HG02852 (cell line): ENCODE measurements at regions not wholly inside any gene's neighbourhood (a gene's known extent, or its start where the extent isn't known, plus 50 kb on each side); places are given as distances from the start of the nearest gene placed in this dataset.

Experiments
- ATAC-seq: cut with Tn5 transposase; IDR thresholded peaks from one replicate; pipeline ENCODE4 v1.9.1; 2021; ENCODE audit warnings: mild to moderate bottlenecking, moderate library complexity; ENCODE audit not compliant: unreplicated experiment

DNA sequence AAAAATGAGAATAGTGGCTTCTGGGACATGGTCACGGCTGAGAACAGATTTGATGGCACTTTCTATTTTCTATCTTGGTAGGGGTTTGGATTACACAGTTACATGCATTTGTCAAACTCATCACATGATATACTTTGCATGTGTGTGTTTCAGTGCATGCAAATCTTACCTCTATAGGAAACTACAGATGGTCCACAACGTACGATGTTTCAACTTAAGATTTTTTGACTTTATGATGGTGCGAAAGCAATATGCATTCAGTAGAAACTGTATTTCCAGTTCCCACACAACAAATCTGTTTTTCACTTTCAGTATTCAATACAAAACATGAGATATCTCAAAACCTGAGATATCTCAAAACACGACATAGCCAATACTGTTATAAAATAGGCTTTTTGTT is 231.8 kb upstream of the SPTLC3 start:
- ATAC-seq, result no peak

DNA sequence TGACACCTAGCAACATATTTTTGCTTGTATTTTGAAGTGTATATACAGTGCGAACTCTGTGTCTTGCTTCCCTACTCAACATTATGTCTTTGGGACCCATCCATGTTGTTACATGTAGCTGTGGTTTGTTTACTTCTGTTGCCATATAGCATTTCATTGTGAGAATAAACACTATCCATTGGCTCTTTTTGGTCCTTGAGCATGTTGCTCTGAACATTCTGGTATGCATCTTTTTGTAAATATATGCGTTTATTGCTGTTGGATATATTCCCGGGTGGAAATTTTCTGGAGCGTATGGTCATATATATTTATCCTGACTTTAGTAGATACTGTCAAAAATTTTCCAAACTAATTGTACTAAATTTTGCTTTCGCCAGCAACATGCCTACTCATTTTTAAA is 222.5 kb upstream of the SPTLC3 start:
- ATAC-seq, result no peak

DNA sequence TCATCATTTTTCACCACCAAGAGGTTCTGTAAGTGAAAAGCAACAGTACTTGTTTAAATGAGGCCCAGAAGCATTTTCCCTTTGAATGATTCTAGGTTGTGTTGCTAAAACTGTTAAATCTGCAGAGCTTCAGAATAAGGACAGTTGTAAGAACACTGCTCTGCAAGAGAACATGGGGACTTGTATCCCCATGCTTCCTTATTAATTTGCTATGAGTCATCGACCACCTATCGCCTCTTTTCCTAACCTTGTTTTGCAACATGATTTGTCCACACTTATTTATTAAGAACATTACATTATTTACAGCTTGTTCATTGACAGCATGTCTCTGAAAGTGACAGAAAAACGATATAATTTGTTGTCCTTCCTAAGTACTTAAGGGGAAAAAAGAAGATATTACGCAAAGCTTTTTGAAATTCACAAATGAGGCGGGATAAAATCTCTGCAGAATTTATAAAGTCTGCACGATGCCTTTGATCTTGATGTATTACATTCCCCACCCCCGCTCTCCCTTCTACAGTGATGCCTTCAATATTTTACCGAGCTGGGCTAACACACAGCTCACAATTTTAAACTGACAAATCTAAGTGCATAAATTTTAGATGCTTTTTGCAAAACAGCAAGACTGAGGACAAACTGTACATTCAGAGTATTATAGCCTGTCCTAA is 220.0 kb upstream of the SPTLC3 start:
- no peak for ATAC-seq

DNA sequence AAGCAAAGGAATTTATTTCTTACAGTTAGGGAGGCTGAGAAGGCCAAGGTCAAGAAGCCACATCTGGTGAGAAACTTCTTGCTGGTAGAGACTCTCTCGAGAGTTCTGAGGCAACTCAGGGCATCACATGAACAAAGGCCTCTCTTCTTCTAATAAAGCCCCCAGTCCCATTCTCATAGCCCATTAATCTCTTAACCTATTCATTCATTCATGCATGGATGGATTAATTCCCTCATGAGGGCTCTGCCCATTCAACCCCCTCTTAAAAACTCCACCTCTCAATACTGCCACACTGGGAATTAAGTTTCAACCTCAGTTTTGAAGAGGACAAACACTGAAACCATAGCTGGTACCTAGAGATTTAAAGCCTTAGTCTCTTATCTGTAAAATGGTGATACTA is 217.9 kb upstream of the SPTLC3 start:
- ATAC-seq, result no peak

DNA sequence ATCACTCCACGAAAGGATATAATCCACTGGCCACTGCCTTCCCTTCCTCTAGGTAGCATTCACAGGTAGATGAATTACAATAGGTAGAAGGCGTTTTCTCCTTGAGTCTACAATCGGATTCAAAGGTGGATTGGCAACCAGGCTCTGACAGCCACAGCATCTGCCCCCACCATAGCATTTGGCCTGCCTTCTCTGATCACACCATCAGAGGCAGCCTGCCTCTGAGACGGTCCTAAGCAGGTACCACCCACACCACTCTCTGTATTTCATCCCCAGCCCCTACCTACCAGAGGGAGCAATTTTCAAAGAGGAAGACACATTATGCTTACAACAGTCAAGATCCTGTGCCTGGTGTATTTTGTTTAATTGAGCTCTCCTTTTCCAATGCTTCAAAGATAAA is 210.5 kb upstream of the SPTLC3 start:
- ATAC-seq, result no peak

DNA sequence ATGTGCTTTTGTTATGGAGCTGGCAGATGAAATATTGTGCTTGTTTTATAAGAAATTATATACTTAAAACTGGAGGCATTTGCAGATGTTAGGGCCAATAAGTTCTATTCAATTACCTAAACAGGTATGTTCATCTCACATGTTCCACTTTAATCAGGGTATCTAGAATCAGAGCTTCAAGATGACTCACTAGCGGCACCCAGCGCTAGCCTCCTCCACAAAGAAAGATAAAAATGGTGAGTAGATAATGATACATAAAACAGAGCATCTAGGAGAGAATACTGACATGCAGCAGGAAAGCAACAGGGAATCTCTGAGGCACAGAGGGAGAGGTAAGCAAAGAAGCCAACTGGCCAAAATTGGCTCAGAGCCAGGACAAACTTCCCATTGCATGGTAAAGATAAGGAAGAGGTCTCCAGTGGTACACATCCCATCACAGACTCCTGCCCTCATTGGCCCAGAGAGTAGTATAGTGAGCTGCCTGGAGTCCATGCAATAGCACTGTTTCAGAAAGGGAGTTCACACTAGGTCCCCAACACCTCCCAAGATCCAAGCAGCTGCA is 200.7 kb upstream of the SPTLC3 start:
- no peak for ATAC-seq

DNA sequence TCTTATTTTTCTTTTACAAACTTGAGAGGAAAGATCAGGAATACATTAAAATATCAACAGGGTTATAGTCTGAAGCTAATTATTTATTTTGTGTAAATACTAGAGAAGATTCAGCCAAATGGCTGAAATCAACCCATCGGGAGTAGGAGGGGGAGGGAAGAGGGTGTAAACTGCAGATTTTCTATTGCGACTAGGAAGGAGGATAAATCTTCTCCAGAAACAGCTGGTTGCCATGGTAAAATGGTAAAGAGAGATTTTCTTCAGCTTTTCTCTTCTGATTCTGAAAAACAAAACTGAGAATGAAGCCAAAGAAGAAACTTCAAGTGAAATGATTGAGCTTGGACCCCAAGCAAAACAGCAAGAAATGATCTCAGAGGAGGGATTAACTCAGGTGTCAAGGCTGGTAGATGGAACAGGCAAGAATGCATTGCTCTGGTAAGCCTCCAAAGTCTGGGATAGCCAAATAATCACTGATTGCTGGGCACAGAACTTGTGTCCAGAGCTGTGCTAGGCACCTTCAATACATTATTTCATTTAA is 193.5 kb upstream of the SPTLC3 start:
- no peak for ATAC-seq

DNA sequence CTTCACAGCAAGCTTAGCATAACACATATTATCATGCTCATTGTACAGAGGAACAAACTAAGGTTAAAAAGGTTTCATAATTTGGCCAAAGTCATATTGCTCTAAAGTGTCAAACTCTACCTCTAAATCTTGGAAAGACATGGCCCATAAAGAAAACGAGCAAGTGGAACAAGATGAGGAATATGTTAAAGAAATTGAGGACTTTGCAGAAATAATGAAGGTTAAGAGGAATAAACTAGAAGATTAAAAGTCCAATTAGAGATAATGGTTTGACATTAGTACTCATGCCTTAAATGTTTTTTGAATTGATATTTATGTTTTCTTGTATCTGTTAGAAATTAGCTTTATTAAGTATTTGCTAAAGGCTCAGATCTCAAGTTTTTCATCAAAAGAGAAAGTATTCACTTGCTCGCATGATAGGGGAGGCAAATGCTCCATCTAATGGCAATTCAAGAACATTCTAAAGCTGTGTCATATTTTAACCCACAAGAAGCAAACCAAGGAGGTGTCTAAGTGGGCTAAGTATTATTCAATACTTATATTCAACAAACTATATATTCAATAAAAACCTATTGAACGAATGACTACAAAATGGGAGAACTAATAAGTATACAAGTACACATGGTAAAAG is 192.9 kb upstream of the SPTLC3 start:
- ATAC-seq, result no peak

DNA sequence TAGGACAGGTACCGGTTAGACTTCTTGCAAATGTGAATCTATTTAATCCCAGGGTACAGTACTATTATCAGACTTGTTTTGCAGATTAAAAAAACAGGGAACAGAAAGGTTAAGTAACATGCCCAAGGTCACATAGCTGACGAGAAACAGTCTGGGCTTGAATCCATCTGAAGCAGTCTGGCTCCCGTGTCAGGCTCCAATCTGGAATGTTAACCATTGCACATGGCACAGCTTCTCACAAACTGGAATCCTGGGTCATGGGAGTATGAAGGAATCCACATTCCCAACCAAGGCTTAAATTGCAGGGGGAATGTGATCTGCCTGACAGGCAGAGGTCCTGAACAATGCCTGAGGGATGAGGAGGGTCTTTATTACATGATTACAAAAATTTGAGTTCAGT is 187.5 kb upstream of the SPTLC3 start:
- ATAC-seq, result no peak

DNA sequence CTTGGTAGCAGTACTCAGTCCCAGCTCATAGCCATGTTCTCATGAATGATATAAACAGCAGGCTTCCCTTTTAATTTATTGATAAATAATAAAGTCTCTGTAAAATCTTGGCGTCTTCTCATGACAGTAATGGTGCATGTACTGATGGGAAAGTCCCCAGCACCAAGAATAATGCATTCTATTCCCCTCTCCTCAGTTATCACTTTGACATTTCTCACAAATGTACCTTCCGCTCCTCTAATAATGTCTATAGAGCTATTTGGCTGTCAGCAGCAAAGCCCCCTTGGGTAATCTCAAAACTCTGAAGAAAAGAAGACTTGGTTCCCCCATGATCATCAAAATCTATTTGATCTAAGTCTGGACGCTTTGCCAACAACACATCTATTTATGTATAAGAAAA is 185.0 kb upstream of the SPTLC3 start:
- no peak for ATAC-seq

DNA sequence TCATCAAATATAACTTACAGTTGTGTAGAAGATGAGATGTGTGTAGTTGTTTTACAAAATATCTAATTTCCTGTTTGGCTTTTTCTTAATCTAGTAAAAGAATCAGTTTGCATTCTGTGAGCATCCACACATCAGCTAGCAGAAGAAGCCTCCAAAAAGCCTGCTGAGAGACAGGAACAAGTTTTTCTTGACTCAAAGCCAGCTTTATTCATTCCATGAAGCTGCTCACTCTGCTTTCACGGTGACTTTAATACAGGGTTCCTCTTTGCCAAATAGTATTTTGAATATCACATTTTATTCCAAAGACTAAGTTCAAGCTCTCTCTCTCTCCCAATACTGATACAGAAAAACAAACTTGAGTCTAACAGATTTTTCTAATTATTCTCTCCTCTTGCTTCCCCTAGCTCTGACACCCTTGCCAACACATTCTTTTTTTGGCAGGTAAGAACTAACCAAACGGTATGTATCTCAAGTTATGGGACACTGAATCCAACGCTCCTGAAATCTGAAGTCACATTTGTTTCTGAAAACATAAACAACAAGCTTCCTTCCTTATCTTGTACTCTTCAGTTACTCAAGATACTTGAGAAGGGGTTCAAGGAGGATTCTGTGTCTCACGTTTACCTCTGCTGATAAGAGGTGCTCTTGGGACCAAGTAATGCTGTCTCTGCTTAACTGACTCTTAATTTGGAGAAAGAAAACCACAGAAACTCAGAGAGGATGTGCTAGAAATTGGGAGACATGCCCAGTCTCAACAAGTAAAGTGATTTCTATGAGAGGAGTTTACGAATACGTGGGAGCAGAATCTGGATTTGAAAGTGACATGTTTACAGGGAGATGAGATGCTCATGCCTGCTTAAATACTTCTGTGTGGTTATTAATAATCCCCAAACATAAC is 184.2 kb upstream of the SPTLC3 start:
- no peak for ATAC-seq

DNA sequence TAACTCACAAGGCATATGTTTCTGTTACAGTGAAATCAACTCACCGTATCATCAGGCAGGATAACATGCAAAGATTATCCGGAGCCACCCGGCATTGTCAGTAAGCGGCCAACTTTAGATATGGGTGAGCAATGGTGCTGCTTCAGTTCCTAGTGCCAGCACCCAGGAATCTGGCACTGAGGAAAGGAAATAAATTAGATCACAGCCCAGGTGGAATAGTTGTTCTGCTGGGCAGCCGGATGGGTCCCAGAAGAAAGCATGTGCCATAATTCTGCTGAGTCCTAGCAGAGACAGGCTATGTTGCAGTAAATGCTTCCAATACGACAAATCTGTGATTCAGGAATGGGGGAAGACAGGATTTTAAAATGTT is 183.6 kb upstream of the SPTLC3 start:
- ATAC-seq, result no peak

DNA sequence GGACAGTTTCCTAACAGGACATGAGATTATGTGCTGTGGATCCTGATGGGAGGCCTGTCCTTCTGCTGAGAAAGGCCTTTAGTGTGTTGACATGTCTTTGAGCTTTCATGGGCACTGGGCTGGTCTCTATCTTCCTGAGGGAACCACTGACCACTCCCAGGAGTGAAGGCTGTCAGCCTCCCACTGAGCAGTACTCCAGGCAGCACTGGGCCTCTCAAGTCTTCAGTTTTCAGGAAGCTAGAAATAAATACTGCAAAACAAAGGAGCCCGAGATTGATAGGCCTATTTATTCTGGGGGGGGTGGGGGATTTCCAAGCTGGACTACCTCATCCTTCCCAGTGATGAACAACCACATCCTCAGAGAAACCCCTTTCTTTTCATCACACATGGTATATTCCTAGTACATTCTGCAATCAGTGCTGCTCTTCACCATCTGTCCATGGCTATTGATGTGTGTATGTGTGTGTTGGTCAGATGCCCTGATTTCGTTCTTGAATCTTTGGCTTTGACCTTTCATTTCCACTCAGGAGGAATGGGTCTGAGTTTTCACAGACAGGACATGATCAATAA is 180.9 kb upstream of the SPTLC3 start:
- no peak for ATAC-seq

DNA sequence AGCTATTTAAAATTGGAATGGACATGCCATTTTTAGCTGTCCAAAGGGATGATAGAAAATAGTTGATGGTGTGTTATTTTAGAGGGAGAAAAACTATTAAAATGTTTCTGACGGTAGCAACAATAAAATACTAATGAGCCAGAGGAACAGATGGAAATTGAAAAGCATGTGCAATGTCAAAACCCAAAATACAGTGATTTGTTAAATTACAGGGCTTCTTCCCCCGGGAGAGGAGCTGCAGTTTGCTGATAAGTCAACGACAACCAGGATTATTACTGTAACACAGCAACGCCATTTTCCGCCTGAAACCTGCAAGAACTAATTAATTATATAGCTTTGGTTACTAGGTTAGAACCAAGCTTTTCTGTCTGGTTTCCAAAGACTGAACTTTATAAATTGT is 179.6 kb upstream of the SPTLC3 start:
- ATAC-seq, result no peak

DNA sequence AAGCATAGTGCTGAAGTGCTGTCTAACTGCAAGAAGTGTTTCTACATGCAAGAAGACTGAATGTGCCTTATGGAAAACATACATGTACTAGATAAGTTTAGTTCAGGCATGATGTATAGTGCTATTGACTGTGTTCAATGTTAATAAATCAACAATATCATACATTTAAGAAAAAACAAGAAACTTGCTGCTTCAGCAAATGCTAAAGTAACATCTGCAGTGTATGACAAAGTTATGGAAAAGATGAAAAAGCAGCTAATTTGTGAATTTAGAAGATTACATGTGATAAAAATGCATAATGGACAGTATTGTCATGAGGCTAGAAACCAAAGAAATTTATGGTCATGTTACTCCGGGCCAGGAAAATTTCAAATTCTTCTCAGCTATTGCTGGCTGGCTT is 174.9 kb upstream of the SPTLC3 start:
- ATAC-seq, result no peak

DNA sequence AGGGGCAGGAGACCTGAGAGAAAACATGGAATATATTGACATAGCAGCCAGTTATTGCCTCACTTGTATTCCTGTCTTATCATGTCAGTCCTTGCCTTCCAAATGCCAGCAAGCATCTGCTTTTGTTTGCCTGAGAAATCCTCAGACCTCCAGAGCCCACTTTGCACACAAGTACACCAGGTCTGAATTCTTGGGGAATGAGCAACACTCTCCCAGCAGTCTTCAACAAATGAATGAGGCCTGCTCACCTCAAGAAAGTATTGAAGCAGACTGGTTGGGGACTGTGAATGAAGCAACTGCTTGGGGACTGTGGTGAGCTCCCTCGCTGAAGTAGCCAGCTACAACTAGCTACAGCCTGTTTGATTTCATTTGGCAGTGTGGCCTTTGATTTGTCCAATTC is 172.8 kb upstream of the SPTLC3 start:
- no peak for ATAC-seq

DNA sequence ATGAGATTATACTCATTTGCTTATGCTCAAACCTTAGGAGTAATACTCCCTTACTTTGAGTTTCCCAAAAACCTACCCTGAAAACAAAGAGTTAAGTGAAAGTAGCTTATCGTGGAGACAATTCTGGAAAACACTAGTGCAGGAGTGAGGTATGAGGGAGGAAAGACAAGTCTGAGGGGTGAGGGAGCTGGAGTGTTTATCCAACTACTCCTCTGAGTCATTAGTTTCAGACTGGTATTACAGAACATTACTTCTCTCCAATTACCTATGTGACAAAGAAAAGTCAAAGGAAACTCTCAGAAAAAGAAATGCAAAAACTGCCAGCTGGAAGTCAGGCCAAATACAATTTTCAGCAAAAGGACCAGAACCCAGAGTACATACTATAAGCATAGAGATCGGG is 171.1 kb upstream of the SPTLC3 start:
- no peak for ATAC-seq

DNA sequence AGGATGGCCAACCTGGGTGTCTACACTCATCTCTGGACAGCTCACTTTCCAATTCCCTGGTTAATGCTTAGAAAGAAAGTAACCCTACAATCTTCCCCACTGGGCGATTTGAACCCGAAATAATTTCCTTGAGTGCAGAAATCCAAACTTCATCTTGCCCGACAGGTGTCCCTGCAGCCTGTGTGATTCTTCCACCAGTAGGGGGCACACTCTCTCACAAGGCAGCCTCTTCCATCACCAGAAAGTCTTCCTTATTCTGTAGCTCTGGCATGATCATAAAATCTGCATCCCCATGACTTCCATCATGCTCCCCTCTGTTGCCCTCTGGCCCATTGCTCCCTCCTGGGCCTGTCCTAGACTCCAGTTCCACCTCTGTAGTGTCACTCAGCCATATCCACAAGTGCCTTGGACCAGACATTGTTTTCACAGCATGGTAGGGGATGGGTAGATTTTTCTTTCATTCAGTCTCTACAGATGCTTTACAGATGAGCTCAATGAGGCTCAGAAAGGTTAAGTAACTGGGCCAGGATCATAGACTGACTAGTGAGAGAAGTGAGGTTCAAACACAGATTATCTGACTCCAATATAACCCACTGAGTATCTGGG is 170.4 kb upstream of the SPTLC3 start:
- no peak for ATAC-seq

DNA sequence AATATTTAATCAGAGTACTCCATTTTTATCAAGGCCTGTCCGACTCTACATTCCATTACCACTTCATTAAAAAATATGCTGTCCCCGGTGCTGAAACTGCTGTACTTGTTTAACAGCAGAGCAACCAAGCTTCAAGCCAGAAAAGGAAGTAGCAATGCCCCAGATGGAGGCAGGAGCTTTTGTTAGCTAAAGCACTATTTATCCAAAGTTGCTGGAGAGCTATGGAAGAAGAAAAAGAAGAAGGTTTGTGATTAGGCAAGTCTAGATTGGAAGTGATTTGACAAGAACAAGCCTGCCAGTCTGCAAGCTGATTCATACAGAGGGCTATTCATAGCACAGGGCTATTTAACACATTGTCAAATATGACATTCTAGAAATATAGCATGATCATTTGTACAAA is 160.9 kb upstream of the SPTLC3 start:
- ATAC-seq, result no peak

DNA sequence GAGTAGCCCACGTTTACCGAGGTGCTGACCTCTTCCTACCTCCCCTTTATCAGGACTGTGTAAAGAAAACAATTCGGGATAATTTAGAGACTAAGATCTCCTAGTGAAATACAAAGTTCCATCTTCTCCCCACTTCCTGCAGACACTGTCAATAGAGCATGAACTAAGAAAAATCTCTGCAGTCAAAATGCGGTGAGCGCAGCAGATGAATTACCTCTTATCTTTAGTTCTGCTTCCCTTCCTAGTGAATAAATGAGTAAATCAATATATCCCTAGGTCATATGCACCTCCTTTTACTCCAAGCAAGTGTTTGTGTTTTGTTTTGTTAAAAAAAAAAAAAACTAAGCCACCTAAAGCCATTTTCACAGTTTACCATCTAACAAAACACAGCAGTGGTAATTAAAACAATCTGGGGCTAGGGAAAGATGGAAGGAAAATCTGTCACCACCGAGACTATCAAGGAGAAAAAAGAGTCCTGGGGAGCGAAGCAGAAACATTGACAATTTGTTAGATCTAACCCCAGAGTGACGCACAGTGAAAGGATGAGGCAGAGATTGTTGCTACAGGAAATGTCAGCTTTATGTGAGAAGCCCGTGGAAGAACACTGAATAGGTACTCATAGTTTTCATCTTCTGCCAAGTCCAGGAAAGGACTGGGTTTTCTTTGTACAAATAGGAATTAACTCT is 159.4 kb upstream of the SPTLC3 start:
- ATAC-seq, result no peak
